ENCODE measurements at regions not wholly inside any gene's neighbourhood (a gene's known extent, or its start where the extent isn't known, plus 50 kb on each side); places are given as distances from the start of the nearest gene placed in this dataset.

GRCh38 chr15:96042734-96043224 is 287.7 kb upstream of the NR2F2 start:
- Mint-ChIP-seq H3K27me3 (ENCODE audit: insufficient read depth, low read depth, poor library complexity) (peaks cover 10% of the 10 kb centered on the region), H3K4me1 (peaks cover 3% of the 10 kb centered on the region; the same call in 2 of the 3 replicates), H3K4me3 (no peak overlapping the region), H3K36me3 (ENCODE audit: low read depth) (no peaks in the 10 kb centered on the region), H3K27ac (no peak overlapping the region), H3K9me3 (no peaks in the 10 kb centered on the region)
- Histone ChIP-seq H3K27me3 (ENCODE audit: insufficient read depth) (peaks cover 17% of the 10 kb centered on the region), H3K36me3 (ENCODE audit: insufficient read depth) (no peaks in the 10 kb centered on the region; the same call in 1 of the 2 replicates), H3K4me1 (ENCODE audit: insufficient read depth) (no peaks in the 10 kb centered on the region), H4K20me1 (replicated peaks; ENCODE audit: insufficient read depth) (no peaks in the 10 kb centered on the region; the same call in 1 of the 2 replicates), H3K9me2 (ENCODE audit: insufficient read depth) (no peaks in the 10 kb centered on the region), H3K4me2 (no peak overlapping the region), H3K4me3 (no peak overlapping the region), H3K79me2 (replicated peaks; ENCODE audit: insufficient read depth) (no peaks in the 10 kb centered on the region), H3K27ac (ENCODE audit: low read depth) (no peak overlapping the region), H2AFZ (no peak overlapping the region), H3F3A (replicated peaks; ENCODE audit: low read depth) (no peaks in the 10 kb centered on the region)
- ATAC-seq (no peak), DNase-seq (ENCODE audit: low spot score) (no peak)
- no peak for TF ChIP-seq JUNB (IDR thresholded peaks at IDR 0.05; ENCODE audit: unreplicated experiment)
- TF ChIP-seq ETS1 (IDR thresholded peaks at IDR 0.05) = no peak
- no peak for TF ChIP-seq EZH2phosphoT487 (IDR thresholded peaks at IDR 0.05; ENCODE audit: unreplicated experiment)
- no peak for TF ChIP-seq CTCF (conservative IDR thresholded peaks at IDR 0.05; ENCODE audit: low read depth in 2 of 2)
- no peak for TF ChIP-seq ZNF114 (CRISPR knock-in tag; IDR thresholded peaks at IDR 0.05)
- no peak for TF ChIP-seq POLR2AphosphoS5 (IDR thresholded peaks at IDR 0.05; ENCODE audit: low read depth)
- no peak for TF ChIP-seq NANOG (IDR thresholded peaks at IDR 0.05; ENCODE audit: borderline replicate concordance)
- no peak for TF ChIP-seq STAT1 (IDR thresholded peaks at IDR 0.05; ENCODE audit: unreplicated experiment)
- no peak for TF ChIP-seq ZNF331 (CRISPR knock-in tag; IDR thresholded peaks at IDR 0.05; ENCODE audit: low read depth)
- no peak for TF ChIP-seq EZH2 (IDR thresholded peaks at IDR 0.05; ENCODE audit: low read depth, unreplicated experiment)
- TF ChIP-seq ZNF462 (CRISPR knock-in tag; IDR thresholded peaks at IDR 0.05) = no peak
- TF ChIP-seq CREB1 (CRISPR knock-in tag; IDR thresholded peaks at IDR 0.05; ENCODE audit: low read depth) = no peak
- TF ChIP-seq REST (IDR thresholded peaks at IDR 0.05; ENCODE audit: unreplicated experiment) = no peak
